Astrocyte (in vitro differentiated cells and primary cell): ENCODE measurements at regions not wholly inside any gene's neighbourhood (a gene's known extent, or its start where the extent isn't known, plus 50 kb on each side); places are given as distances from the start of the nearest gene placed in this dataset.

Experiments used
- DNase-seq: peaks from one replicate; pipeline ENCODE4 v3.0.0-alpha.2; 2010; ENCODE audit warnings: low read depth
- FAIRE-seq: peaks from 2 replicates; lab custom pipeline; 2011; peaks lifted over from hg19 to GRCh38; lab: Jason Lieb, UNC
- H2AFZ ChIP-seq: 2 replicates; pipeline ENCODE4 v1.6.0; 2012; ENCODE audit warnings: low read depth, low read length, inconsistent platforms
- H3K27ac ChIP-seq: 2 replicates; pipeline ENCODE4 v1.5.1; 2011; ENCODE audit warnings: low read depth, low read length, inconsistent platforms
- H3K27me3 ChIP-seq: 2 replicates; pipeline ENCODE4 v1.6.0; 2011; ENCODE audit warnings: low read length, inconsistent platforms; ENCODE audit not compliant: insufficient read depth
- H3K36me3 ChIP-seq: 2 replicates; pipeline ENCODE4 v1.5.1; 2011; ENCODE audit warnings: low read length, inconsistent platforms; ENCODE audit not compliant: insufficient read depth
- H3K4me1 ChIP-seq: 2 replicates; pipeline ENCODE4 v1.5.1; 2011; ENCODE audit warnings: low read length, inconsistent platforms; ENCODE audit not compliant: insufficient read depth
- H3K4me2 ChIP-seq: 2 replicates; pipeline ENCODE4 v1.6.0; 2012; ENCODE audit warnings: low read length, inconsistent platforms
- H3K4me3 ChIP-seq: 2 replicates; pipeline ENCODE4 v1.5.1; 2011; ENCODE audit warnings: low read depth, mild to moderate bottlenecking, low read length, inconsistent platforms; ENCODE audit not compliant: insufficient read depth
- H3K79me2 ChIP-seq: 2 replicates; pipeline ENCODE4 v1.6.0; 2012; ENCODE audit warnings: mild to moderate bottlenecking, low read length, inconsistent platforms; ENCODE audit not compliant: insufficient read depth
- H3K9ac ChIP-seq: 2 replicates; pipeline ENCODE4 v1.6.0; 2012; ENCODE audit warnings: mild to moderate bottlenecking, low read length, inconsistent platforms
- H3K9me3 ChIP-seq: 2 replicates; pipeline ENCODE4 v1.5.1; 2012; ENCODE audit warnings: low read depth, mild to moderate bottlenecking, low read length, inconsistent platforms; ENCODE audit not compliant: insufficient read depth
- H4K20me1 ChIP-seq: 2 replicates; pipeline ENCODE4 v1.6.0; 2012; ENCODE audit warnings: low read length, inconsistent platforms; ENCODE audit not compliant: insufficient read depth
- H3K27ac Mint-ChIP-seq: one replicate; pipeline ENCODE4 v1.8.0; 2021; ENCODE audit warnings: mild to moderate bottlenecking, mixed read lengths; ENCODE audit not compliant: unreplicated experiment
- H3K27me3 Mint-ChIP-seq: one replicate; pipeline ENCODE4 v1.8.0; 2021; ENCODE audit warnings: low read depth, mixed read lengths; ENCODE audit not compliant: unreplicated experiment
- H3K36me3 Mint-ChIP-seq: one replicate; pipeline ENCODE4 v1.8.0; 2021; ENCODE audit warnings: low read depth, mixed read lengths; ENCODE audit not compliant: unreplicated experiment
- H3K4me1 Mint-ChIP-seq: one replicate; pipeline ENCODE4 v1.8.0; 2021; ENCODE audit warnings: low read depth, mixed read lengths; ENCODE audit not compliant: unreplicated experiment
- H3K4me3 Mint-ChIP-seq: one replicate; pipeline ENCODE4 v1.8.0; 2021; ENCODE audit warnings: mild to moderate bottlenecking, moderate library complexity, mixed read lengths; ENCODE audit not compliant: unreplicated experiment
- H3K9me3 Mint-ChIP-seq: one replicate; pipeline ENCODE4 v1.8.0; 2021; ENCODE audit warnings: mild to moderate bottlenecking, mixed read lengths; ENCODE audit not compliant: unreplicated experiment
- CTCF ChIP-seq: IDR thresholded peaks from 2 replicates; pipeline ENCODE4 v1.5.1; 2011; ENCODE audit warnings: low read depth, mild to moderate bottlenecking, inconsistent platforms, low read length, moderate library complexity; ENCODE audit not compliant: insufficient read depth
- EZH2 ChIP-seq: IDR thresholded peaks from 2 replicates; pipeline ENCODE4 v1.6.1; 2012; ENCODE audit warnings: mild to moderate bottlenecking, low read length, inconsistent platforms; ENCODE audit not compliant: insufficient read depth

GRCh38 chr6:81969814-81970213 is 217.3 kb upstream of the TENT5A start:
- no peak overlapping the region for H3K27ac ChIP-seq
- H3K4me1 Mint-ChIP-seq: no peaks in the 10 kb centered on the region
- peaks cover 4% of the 10 kb centered on the region for H3K9me3 Mint-ChIP-seq
- H3K27ac Mint-ChIP-seq: no peak overlapping the region
- H3K27me3 ChIP-seq: no peaks in the 10 kb centered on the region
- TF ChIP-seq EZH2: no peak
- no peak for TF ChIP-seq CTCF
- no peak overlapping the region for H2AFZ ChIP-seq
- no peak for FAIRE-seq
- H3K27me3 Mint-ChIP-seq: no peaks in the 10 kb centered on the region
- no peak overlapping the region for H3K4me2 ChIP-seq
- DNase-seq: no peak
- no peak overlapping the region for H3K4me3 Mint-ChIP-seq
- H3K36me3 ChIP-seq: no peaks in the 10 kb centered on the region
- H3K9me3 ChIP-seq: peaks cover 4% of the 10 kb centered on the region
- no peak overlapping the region for H3K9ac ChIP-seq
- no peaks in the 10 kb centered on the region for H3K79me2 ChIP-seq
- H3K36me3 Mint-ChIP-seq: no peaks in the 10 kb centered on the region
- no peaks in the 10 kb centered on the region for H3K4me1 ChIP-seq
- H4K20me1 ChIP-seq: no peaks in the 10 kb centered on the region
- H3K4me3 ChIP-seq: no peak overlapping the region

- H2AFZ ChIP-seq: no peak overlapping the region
- H3K27ac Mint-ChIP-seq: no peak overlapping the region
- DNase-seq: no peak
- H3K36me3 Mint-ChIP-seq: no peaks in the 10 kb centered on the region
- no peaks in the 10 kb centered on the region for H3K79me2 ChIP-seq
- TF ChIP-seq CTCF (no peak), EZH2 (no peak)
- no peak overlapping the region for H3K4me3 ChIP-seq
- H3K4me1 ChIP-seq: no peaks in the 10 kb centered on the region
- H3K4me2 ChIP-seq: no peak overlapping the region
- H3K9me3 ChIP-seq: peaks cover 4% of the 10 kb centered on the region
- no peaks in the 10 kb centered on the region for H4K20me1 ChIP-seq
- no peaks in the 10 kb centered on the region for H3K27me3 Mint-ChIP-seq
- no peak overlapping the region for H3K4me3 Mint-ChIP-seq
- no peaks in the 10 kb centered on the region for H3K27me3 ChIP-seq
- FAIRE-seq: no peak
- no peak overlapping the region for H3K9ac ChIP-seq
- peaks cover 4% of the 10 kb centered on the region for H3K9me3 Mint-ChIP-seq
- H3K27ac ChIP-seq: no peak overlapping the region
- H3K36me3 ChIP-seq: no peaks in the 10 kb centered on the region
- no peaks in the 10 kb centered on the region for H3K4me1 Mint-ChIP-seq
Measured at GRCh38 chr6:81969011-81969410, 216.5 kb upstream of the TENT5A start.

- Histone ChIP-seq H3K36me3 (no peaks in the 10 kb centered on the region), H3K79me2 (no peaks in the 10 kb centered on the region), H2AFZ (no peak overlapping the region), H3K4me1 (no peaks in the 10 kb centered on the region), H3K9ac (no peak overlapping the region), H3K4me3 (no peak overlapping the region), H3K27me3 (no peaks in the 10 kb centered on the region), H4K20me1 (no peaks in the 10 kb centered on the region), H3K9me3 (peaks cover 4% of the 10 kb centered on the region), H3K4me2 (no peak overlapping the region), H3K27ac (no peak overlapping the region)
- TF ChIP-seq CTCF (no peak), EZH2 (no peak)
- Mint-ChIP-seq H3K4me3 (no peak overlapping the region), H3K27ac (no peak overlapping the region), H3K9me3 (no peaks in the 10 kb centered on the region), H3K36me3 (no peaks in the 10 kb centered on the region), H3K27me3 (no peaks in the 10 kb centered on the region), H3K4me1 (no peaks in the 10 kb centered on the region)
- FAIRE-seq (no peak), DNase-seq (no peak)
Measured at GRCh38 chr6:81966968-81967367, 214.5 kb upstream of the TENT5A start.
